SK-N-SH (cell line): ENCODE measurements at regions not wholly inside any gene's neighbourhood (a gene's known extent, or its start where the extent isn't known, plus 50 kb on each side); places are given as distances from the start of the nearest gene placed in this dataset.

ENCODE experiments used
- CTCF ChIA-PET: fragments of 300-600, 350-600 bp; formaldehyde crosslinking; extraction: SDS; loops from one replicate; lab custom pipeline; 2021; lab: Yijun Ruan, JAX
- POLR2A ChIA-PET: fragments of 350-600 bp; sonication (Branson Sonifier 250); formaldehyde crosslinking; extraction: SDS; loops from one replicate; lab custom pipeline; 2020; ENCODE audit warnings: antibody characterized with exemption, inconsistent platforms; lab: Yijun Ruan, JAX
- DNase-seq: peaks from one replicate; pipeline ENCODE4 v3.0.0; 2012
- H2AFZ ChIP-seq: fragments of 200-600 bp; sonication (generic); 2 replicates; pipeline ENCODE4 v1.8.1; 2016; ENCODE audit warnings: antibody characterized with exemption, mild to moderate bottlenecking, low read depth
- H3F3A ChIP-seq: fragments of 200-600 bp; sonication (generic); replicated peaks from 2 replicates; pipeline ENCODE3; 2016; ENCODE audit warnings: antibody characterized with exemption, mild to moderate bottlenecking; ENCODE audit not compliant: insufficient read depth
- H3K27ac ChIP-seq, 2 experiments: fragments of 200-500 bp in 1 of 2; fragments of 200-600 bp in 1 of 2; sonication (Bioruptor generic) in 1 of 2; sonication (generic), shearing (Covaris generic) in 1 of 2; 2 replicates each; pipeline versions ENCODE4 v1.5.1 to v1.6.1; 2014 to 2016; ENCODE audit warnings: low read depth in 2 of 2, inconsistent platforms in 1 of 2, low read length in 1 of 2, mild to moderate bottlenecking in 1 of 2, mixed read lengths in 1 of 2
- H3K27me3 ChIP-seq: fragments of 200-600 bp; sonication (generic), shearing (Covaris generic); 2 replicates; pipeline ENCODE4 v1.6.1; 2016; ENCODE audit warnings: mixed run types; ENCODE audit not compliant: insufficient read depth
- H3K36me3 ChIP-seq, 2 experiments: fragments of 200-500 bp in 1 of 2; fragments of 200-600 bp in 1 of 2; sonication (Bioruptor generic) in 1 of 2; sonication (generic) in 1 of 2; replicated peaks in 1 of 2; 2 replicates each; pipeline versions ENCODE3 to v1.5.1; 2014 to 2016; ENCODE audit warnings: low read length in 1 of 2, mild to moderate bottlenecking in 1 of 2; ENCODE audit not compliant: insufficient read depth in 2 of 2, control insufficient read depth in 1 of 2
- H3K4me1 ChIP-seq, 2 experiments: fragments of 200-500 bp in 1 of 2; fragments of 200-600 bp in 1 of 2; sonication (Bioruptor generic) in 1 of 2; sonication (generic), shearing (Covaris generic) in 1 of 2; 2 replicates each; pipeline versions ENCODE4 v1.5.1 to v1.6.1; 2014 to 2016; ENCODE audit warnings: low read depth in 1 of 2, low read length in 1 of 2, mixed run types in 1 of 2; ENCODE audit not compliant: insufficient read depth in 2 of 2, control insufficient read depth in 1 of 2
- H3K4me2 ChIP-seq: fragments of 200-600 bp; sonication (generic), shearing (Covaris generic); 2 replicates; pipeline ENCODE4 v1.6.1; 2017; ENCODE audit warnings: mixed run types
- H3K4me3 ChIP-seq, 2 experiments: fragments of 200-500 bp in 1 of 2; fragments of 200-600 bp in 1 of 2; sonication (Bioruptor generic) in 1 of 2; sonication (generic), shearing (Covaris generic) in 1 of 2; 2 replicates each; pipeline versions ENCODE4 v1.5.1 to v1.8.1; 2014 to 2016; ENCODE audit warnings: low read depth in 2 of 2, inconsistent platforms in 1 of 2, low read length in 1 of 2, mild to moderate bottlenecking in 1 of 2, mixed read lengths in 1 of 2, moderate library complexity in 1 of 2
- H3K79me2 ChIP-seq: fragments of 200-600 bp; sonication (generic); 2 replicates; pipeline ENCODE4 v1.8.1; 2017; ENCODE audit warnings: mild to moderate bottlenecking; ENCODE audit not compliant: insufficient read depth
- H3K9ac ChIP-seq: fragments of 200-600 bp; sonication (generic); 2 replicates; pipeline ENCODE4 v1.6.1; 2017; ENCODE audit warnings: mixed run types
- H3K9me2 ChIP-seq: fragments of 200-600 bp; sonication (generic); 2 replicates; pipeline ENCODE4 v1.6.1; 2017; ENCODE audit warnings: mixed run types
- H3K9me3 ChIP-seq: fragments of 200-600 bp; sonication (generic); 2 replicates; pipeline ENCODE4 v1.6.1; 2017; ENCODE audit warnings: mixed run types, mild to moderate bottlenecking, moderate library complexity
- H4K20me1 ChIP-seq: fragments of 200-600 bp; sonication (generic); 2 replicates; pipeline ENCODE4 v1.6.1; 2017; ENCODE audit warnings: mild to moderate bottlenecking, mixed run types; ENCODE audit not compliant: insufficient read depth
- CHD2 ChIP-seq: fragments of 150-350 bp; IDR thresholded peaks from 2 replicates; pipeline ENCODE4 v1.6.1; 2018; ENCODE audit warnings: low read length; ENCODE audit not compliant: partially characterized antibody
- FOXJ3 ChIP-seq: sonication (generic); formaldehyde crosslinking; IDR thresholded peaks from 2 replicates; pipeline ENCODE4 v1.5.1; 2020; ENCODE audit warnings: mild to moderate bottlenecking, missing genetic modification reagents
- GABPA ChIP-seq: IDR thresholded peaks from 2 replicates; pipeline ENCODE4 v1.4.0; 2012; ENCODE audit warnings: low read depth, mild to moderate bottlenecking
- MAX ChIP-seq: IDR thresholded peaks from 2 replicates; pipeline ENCODE4 v1.4.0; 2012; ENCODE audit warnings: low read depth
- MEF2A ChIP-seq: IDR thresholded peaks from 2 replicates; pipeline ENCODE4 v1.4.0; 2012; ENCODE audit warnings: low read depth, borderline replicate concordance
- PBX3 ChIP-seq: IDR thresholded peaks from 2 replicates; pipeline ENCODE4; 2012
- POLR2AphosphoS5 ChIP-seq: IDR thresholded peaks from 2 replicates; pipeline ENCODE4 v1.6.1; 2012; ENCODE audit warnings: low read depth, low read length
- SIN3A ChIP-seq: IDR thresholded peaks from 2 replicates; pipeline ENCODE4 v1.6.1; 2012; ENCODE audit warnings: low read depth, mild to moderate bottlenecking, low read length, moderate library complexity, borderline replicate concordance
- TEAD4 ChIP-seq: IDR thresholded peaks from 2 replicates; pipeline ENCODE4 v1.4.0; 2012; ENCODE audit warnings: mild to moderate bottlenecking, borderline replicate concordance; ENCODE audit not compliant: insufficient read depth
- USF2 ChIP-seq: fragments of 150-350 bp; IDR thresholded peaks from 2 replicates; pipeline ENCODE4 v1.6.1; 2017; ENCODE audit warnings: antibody characterized with exemption, low read length, low read depth, borderline replicate concordance
- ZBTB33 ChIP-seq: IDR thresholded peaks from 2 replicates; pipeline ENCODE4 v1.4.0; 2012; ENCODE audit warnings: low read depth, borderline replicate concordance
- WGBS: methylation state at CpG from one replicate; pipeline ENCODE4 v1.1.6; 2017; ENCODE audit warnings: low lambda C conversion rate; 5-methylcytosine and 5-hydroxymethylcytosine counted together

- no peak for TF ChIP-seq MAX
Measured at GRCh38 chr21:18608226-18608625, 204.6 kb upstream of the TMPRSS15 start (continued).

DNA sequence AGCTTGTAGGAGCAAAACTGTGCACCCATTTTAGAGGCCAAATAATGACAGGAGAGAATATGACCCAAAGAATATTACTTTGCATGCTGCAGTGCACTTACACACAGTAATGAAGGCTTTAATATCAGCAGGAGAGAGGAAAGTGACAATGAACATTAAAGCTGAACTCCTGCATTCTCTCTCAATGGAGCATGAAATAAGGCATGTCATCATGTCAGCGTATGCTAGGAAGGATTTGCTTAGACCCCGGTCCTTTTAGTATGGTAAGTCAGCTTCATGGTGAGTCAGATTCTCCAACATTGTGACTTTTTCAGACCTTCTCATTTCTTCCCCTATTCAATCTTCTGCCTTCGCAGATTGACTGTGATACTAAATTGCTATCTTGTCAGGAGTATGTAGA lies 210.7 kb upstream of the TMPRSS15 start:
- no peaks in the 10 kb centered on the region for H3F3A ChIP-seq
- H3K9me2 ChIP-seq, result no peaks in the 10 kb centered on the region
- H3K4me1 ChIP-seq, result no peaks in the 10 kb centered on the region
- no peak overlapping the region for H3K4me3 ChIP-seq
- no peaks in the 10 kb centered on the region for H3K79me2 ChIP-seq
- no peaks in the 10 kb centered on the region for H4K20me1 ChIP-seq
- H3K9ac ChIP-seq, result no peak overlapping the region
- TF ChIP-seq USF2, result no peak
- TF ChIP-seq TEAD4, result no peak
- TF ChIP-seq CHD2, result no peak
- TF ChIP-seq, all 33 proteins: peak for 0
- H3K4me2 ChIP-seq, result no peak overlapping the region
- WGBS, result 23% methylated on average over 3 of the region's 3 CpGs
- no peaks in the 10 kb centered on the region for H3K9me3 ChIP-seq
- DNase-seq, result no peak
- no peak overlapping the region for H2AFZ ChIP-seq
- no peaks in the 10 kb centered on the region for H3K36me3 ChIP-seq
- no peak overlapping the region for H3K27ac ChIP-seq
- POLR2A ChIA-PET, result no interaction called here
- H3K27me3 ChIP-seq, result no peaks in the 10 kb centered on the region
- CTCF ChIA-PET, result no interaction called here

DNA sequence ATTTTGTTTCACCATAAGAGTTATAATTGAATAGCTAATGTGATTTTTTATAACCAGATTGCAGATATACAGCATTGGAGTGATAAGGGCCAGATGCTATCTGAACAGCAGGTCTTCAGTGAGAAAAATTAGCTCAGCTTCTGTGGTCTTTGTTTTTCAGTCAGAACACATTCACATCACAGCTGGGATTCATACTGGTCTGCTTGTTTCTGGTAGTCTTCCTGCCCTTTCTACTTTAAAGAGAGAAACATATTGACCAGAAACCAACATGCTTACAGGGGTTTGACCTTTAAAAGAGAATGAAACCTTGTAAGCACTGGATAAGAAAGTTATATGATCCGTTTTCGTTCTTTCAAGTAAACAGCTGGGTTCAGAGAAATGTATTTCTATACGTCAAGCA lies 213.7 kb upstream of the TMPRSS15 start:
- Histone ChIP-seq H4K20me1 (no peaks in the 10 kb centered on the region), H3K4me1 (no peaks in the 10 kb centered on the region), H3K9me2 (no peaks in the 10 kb centered on the region), H3K4me3 (no peak overlapping the region), H3K79me2 (no peaks in the 10 kb centered on the region), H2AFZ (no peak overlapping the region), H3K9me3 (no peaks in the 10 kb centered on the region), H3K27ac (no peak overlapping the region), H3K4me2 (no peak overlapping the region), H3K27me3 (no peaks in the 10 kb centered on the region), H3F3A (no peaks in the 10 kb centered on the region), H3K36me3 (no peaks in the 10 kb centered on the region), H3K9ac (no peak overlapping the region)
- POLR2A ChIA-PET, result no interaction called here
- 0% methylated on average over 3 of the region's 3 CpGs for WGBS
- DNase-seq, result no peak
- no peak for TF ChIP-seq PBX3
- TF ChIP-seq SIN3A, result no peak
- TF ChIP-seq ZBTB33, result no peak
- TF ChIP-seq POLR2AphosphoS5, result no peak
- no peak for TF ChIP-seq GABPA
- TF ChIP-seq USF2, result no peak
- no peak for TF ChIP-seq FOXJ3 (CRISPR knock-in tag)
- no peak for TF ChIP-seq MEF2A
- TF ChIP-seq CHD2, result no peak
- CTCF ChIA-PET, result no interaction called here
